Heart left ventricle (tissue), 16 donors: ENCODE measurements at regions not wholly inside any gene's neighbourhood (a gene's known extent, or its start where the extent isn't known, plus 50 kb on each side); places are given as distances from the start of the nearest gene placed in this dataset.

Source experiments
- ATAC-seq, 4 donors: fragments of 200-7000 bp; cut with Tn5 transposase; one replicate each; pipeline ENCODE4 v1.9.1; 2020 to 2022; ENCODE audit warnings: moderate library complexity in 4 of 4, mild to moderate bottlenecking in 3 of 4, moderate number of reproducible peaks in 1 of 4
- DNase-seq, 5 donors: peaks; one replicate each; pipeline ENCODE4 v3.0.0-alpha.2; 2020
- H3K27ac ChIP-seq, 12 donors: fragments of 200-600 bp; sonication (generic) in 4 of 12; one replicate each; pipeline versions ENCODE4 v1.5.0 to v1.8.0; 2016 to 2022; ENCODE audit warnings: mild to moderate bottlenecking in 2 of 12
- H3K27me3 ChIP-seq, 9 donors: fragments of 200-600 bp; sonication (generic) in 2 of 9; one replicate each; pipeline versions ENCODE4 v1.5.1 to v1.8.0; 2016 to 2022; ENCODE audit warnings: mild to moderate bottlenecking in 3 of 9
- H3K36me3 ChIP-seq, 9 donors: fragments of 200-600 bp; sonication (generic) in 2 of 9; one replicate each; pipeline versions ENCODE4 v1.5.0 to v1.8.0; 2018 to 2022; ENCODE audit warnings: mild to moderate bottlenecking in 2 of 9
- H3K4me1 ChIP-seq, 12 donors: fragments of 200-600 bp; sonication (generic) in 4 of 12; one replicate each; pipeline versions ENCODE4 v1.5.0 to v1.8.0; 2016 to 2022; ENCODE audit warnings: mild to moderate bottlenecking in 3 of 12
- H3K4me3 ChIP-seq, 12 donors: fragments of 200-600 bp; sonication (generic) in 4 of 12; one replicate each; pipeline versions ENCODE4 v1.5.0 to v1.8.0; 2017 to 2022; ENCODE audit warnings: mild to moderate bottlenecking in 9 of 12, moderate library complexity in 4 of 12
- H3K9me3 ChIP-seq, 12 donors: fragments of 200-600 bp; sonication (generic) in 4 of 12; one replicate each; pipeline versions ENCODE4 v1.5.0 to v1.8.0; 2016 to 2022; ENCODE audit warnings: mild to moderate bottlenecking in 1 of 12
- CTCF ChIP-seq, 12 donors: fragments of 200-600 bp; sonication (generic) in 4 of 12; IDR thresholded peaks; one replicate each; pipeline versions ENCODE4 v1.5.0 to v1.8.0; 2018 to 2022; ENCODE audit warnings: antibody characterized with exemption in 12 of 12, mild to moderate bottlenecking in 5 of 12
- POLR2A ChIP-seq, 2 donors: fragments of 450-650 bp; IDR thresholded peaks; one replicate each; pipeline ENCODE4 v1.6.1; 2017; ENCODE audit warnings: antibody characterized with exemption in 2 of 2, mild to moderate bottlenecking in 2 of 2, moderate library complexity in 2 of 2
- WGBS, 4 donors: extraction: QIAGEN DNeasy Blood & Tissue Kit in 2 of 4; methylation state at CpG; one replicate each; pipeline versions ENCODE4 v1.1.5 to v1.1.7; 2013 to 2018; 5-methylcytosine and 5-hydroxymethylcytosine counted together
- intact Hi-C, 10 donors: fragments of 100-400 bp; cut with DNase I; formaldehyde crosslinking; loops; one replicate each; pipeline versions ENCODE4 v1.11.1 to v1.14.2; 2022
- donor health status: ischemic (EF 13 %, LVEDD 7.1; RV severe dilation, severe dysfunction).
- donor health status: healthy with polysubstance abuse.
- donor health status: DM: no; HTN: yes; CAD: no.
- donor health status: DM: no; HTN: no; CAD: no.
- donor health status: ischemic (EF 25% LVEDD 6.9; RV normal size, moderate dysfunction).
- donor health status: ischemic (EF 25% LVEDD 5.7; RV mildly dilated, moderate dysfunction).
- donor health status: healthy.
- donor health status: DM: yes; HTN: yes; CAD: no.
- donor health status: ischemic (EF 35%, LVEDD 5.7; RV mildly dilated, moderate dysfunction).
- donor health status: nonischemic (EF 11% LVEDD 7.7; RV severe dilation, severe dysfunction).
- donor health status: DM: yes; HTN: yes; CAD: no.
- donor health status: PGD.
- donor health status: ischemic (EF 29% LVEDD 5.4; RV normal size, mild dysfunction).
- donor health status: nonischemic (EF 23%, LVEDD 6.1; RV moderate dilation, normal function).

GRCh38 chr1:55938376-55938850 is 641.0 kb downstream of the PLPP3 start:
- H3K27me3 ChIP-seq = no peaks in the 10 kb centered on the region
- ATAC-seq (peak; percentile 76 to 87 (median 82)), DNase-seq (peak in 3 of 5 donors; percentile 37 to 64 (median 62))
- no peaks in the 10 kb centered on the region for H3K36me3 ChIP-seq
- H3K27ac ChIP-seq = peak overlapping the region in 4 of 12 donors; percentile 13 to 38 (median 28)
- H3K4me3 ChIP-seq = no peak overlapping the region
- 40 to 64% (median 49%) methylated on average over 2 to 5 of the region's 5 CpGs for WGBS, 4 donors
- H3K4me1 ChIP-seq = peaks cover 0 to 14% (median 4%) of the 10 kb centered on the region in 12 donors
- H3K9me3 ChIP-seq = peaks cover 0 to 12% (median 0%) of the 10 kb centered on the region in 12 donors
- intact Hi-C loops = no loop called here
- TF ChIP-seq POLR2A (IDR thresholded peaks at IDR 0.05) (no peak), CTCF (IDR thresholded peaks at IDR 0.05) (no peak)

GRCh38 chr1:55937840-55938375 is 641.5 kb downstream of the PLPP3 start:
- H3K27ac ChIP-seq = no peak overlapping the region

GRCh38 chr1:55935236-55935635 is 644.1 kb downstream of the PLPP3 start:
- TF ChIP-seq POLR2A (IDR thresholded peaks at IDR 0.05) (no peak), CTCF (IDR thresholded peaks at IDR 0.05) (no peak)
- H3K27me3 ChIP-seq = no peaks in the 10 kb centered on the region
- DNase-seq (no peak), ATAC-seq (no peak)
- no peak overlapping the region for H3K4me3 ChIP-seq
- intact Hi-C loops = no loop called here
- no peaks in the 10 kb centered on the region for H3K36me3 ChIP-seq
- no peak overlapping the region for H3K27ac ChIP-seq
- H3K4me1 ChIP-seq = peaks cover 0 to 29% (median 17%) of the 10 kb centered on the region in 12 donors
- peaks cover 0 to 12% (median 0%) of the 10 kb centered on the region in 12 donors for H3K9me3 ChIP-seq
- 60 to 87% (median 62%) methylated on average over 2 to 3 of the region's 5 CpGs for WGBS, 4 donors

More at GRCh38 chr1:55937840-55938375, 641.5 kb downstream of the PLPP3 start:
- intact Hi-C loops = no loop called here
- peaks cover 0 to 12% (median 0%) of the 10 kb centered on the region in 12 donors for H3K9me3 ChIP-seq
- WGBS, 4 donors = 66 to 87% (median 83%) methylated on average over 3 of the region's 3 CpGs
- H3K4me1 ChIP-seq = peaks cover 0 to 14% (median 4%) of the 10 kb centered on the region in 12 donors
- DNase-seq = peak in 1 of 5 donors; percentile 20
- H3K36me3 ChIP-seq = no peaks in the 10 kb centered on the region
- TF ChIP-seq POLR2A (IDR thresholded peaks at IDR 0.05) (no peak), CTCF (IDR thresholded peaks at IDR 0.05) (no peak)
- no peak overlapping the region for H3K4me3 ChIP-seq
- H3K27me3 ChIP-seq = no peaks in the 10 kb centered on the region
- peak in 2 of 4 donors; percentile 41 to 45 for ATAC-seq

GRCh38 chr1:55932402-55932801 is 647.0 kb downstream of the PLPP3 start:
- DNase-seq (no peak), ATAC-seq (no peak)
- TF ChIP-seq POLR2A (IDR thresholded peaks at IDR 0.05) (no peak), CTCF (IDR thresholded peaks at IDR 0.05) (no peak)
- Histone ChIP-seq H3K36me3 (no peaks in the 10 kb centered on the region), H3K4me1 (peaks cover 0 to 20% (median 9%) of the 10 kb centered on the region in 12 donors), H3K9me3 (peaks cover 0 to 12% (median 0%) of the 10 kb centered on the region in 12 donors), H3K4me3 (no peak overlapping the region), H3K27me3 (no peaks in the 10 kb centered on the region), H3K27ac (peak overlapping the region in 4 of 12 donors; percentile 10 to 53 (median 31))
- intact Hi-C loops = no loop called here
- WGBS, 4 donors = 96 to 100% (median 97%) methylated on average over 1 of the region's 1 CpG
